ENCODE measurements at regions not wholly inside any gene's neighbourhood (a gene's known extent, or its start where the extent isn't known, plus 50 kb on each side); places are given as distances from the start of the nearest gene placed in this dataset.
"Not testable (repeated sequence)": the region's sequence is repeated elsewhere in the genome, so short reads cannot be mapped to it uniquely, and the experiment has no call there.

DNA sequence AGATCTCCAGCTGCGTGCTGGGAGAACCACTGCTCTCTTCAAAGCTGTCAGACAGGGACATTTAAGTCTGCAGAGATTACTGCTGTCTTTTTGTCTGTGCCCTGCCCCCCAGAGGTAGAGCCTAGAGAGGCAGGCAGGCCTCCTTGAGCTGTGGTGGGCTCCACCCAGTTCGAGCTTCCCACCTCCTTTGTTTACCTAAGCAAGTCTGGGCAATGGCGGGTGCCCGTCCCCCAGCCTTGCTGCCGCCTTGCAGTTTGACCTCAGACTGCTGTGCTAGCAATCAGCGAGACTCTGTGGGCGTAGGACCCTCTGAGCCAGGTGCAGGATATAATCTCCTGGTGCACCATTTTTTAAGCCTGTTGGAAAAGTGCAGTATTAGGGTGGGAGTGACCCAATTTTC is 128.6 kb downstream of the ACTR3 start:
- not testable (repeated sequence) for DNase-seq (ENCODE audit: low spot score)

DNA sequence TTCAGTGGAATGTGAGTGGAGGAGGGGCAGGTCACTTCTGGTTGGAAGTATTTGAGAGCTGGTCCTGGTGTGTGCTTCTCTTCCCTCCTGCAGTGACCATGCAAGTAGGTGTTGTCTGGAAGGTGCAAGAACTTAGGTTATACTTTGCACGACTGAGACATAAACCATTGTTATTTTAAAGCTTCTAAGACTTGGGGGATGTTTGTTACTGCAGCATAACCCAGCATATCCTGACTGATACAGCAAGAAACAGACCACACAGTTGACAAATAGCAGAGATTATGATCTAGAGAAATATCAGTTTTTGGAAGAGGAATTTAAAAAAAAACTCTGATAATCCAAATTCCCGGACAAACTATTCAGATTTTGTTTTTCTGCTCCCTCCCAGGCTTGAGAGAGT is 130.8 kb downstream of the ACTR3 start:
- no peak for DNase-seq (ENCODE audit: low spot score)

GRCh38 chr2:114022360-114023085 is 132.6 kb downstream of the ACTR3 start:
- DNase-seq (ENCODE audit: low spot score) = no peak

DNA sequence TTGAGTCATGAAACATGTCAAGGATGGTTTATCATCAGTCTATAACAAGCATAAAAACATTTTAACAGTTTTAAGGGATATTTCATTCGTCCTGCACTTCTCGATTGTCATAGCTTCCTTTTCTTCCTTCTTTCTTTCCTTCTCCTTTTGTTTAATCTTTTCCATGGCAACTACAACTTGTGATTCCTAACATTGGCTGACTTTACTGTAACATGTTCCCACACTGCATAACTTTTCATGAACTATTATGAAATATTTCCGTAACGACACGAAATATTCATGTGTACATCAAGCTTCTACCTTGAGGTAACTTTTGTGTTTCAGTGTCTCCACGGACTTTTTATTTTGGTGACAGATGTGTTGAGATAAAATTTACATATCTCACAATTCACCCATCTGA is 134.4 kb downstream of the ACTR3 start:
- no peak for DNase-seq (ENCODE audit: low spot score)

- no peak for DNase-seq (ENCODE audit: low spot score)
Observed at GRCh38 chr2:114025030-114025429, 135.1 kb downstream of the ACTR3 start.

- no peak for DNase-seq (ENCODE audit: low spot score)
Observed at GRCh38 chr2:114027437-114027836, 137.5 kb downstream of the ACTR3 start.

GRCh38 chr2:114031605-114032505 is 142.0 kb downstream of the ACTR3 start:
- DNase-seq (ENCODE audit: low spot score) = no peak

- no peak for DNase-seq (ENCODE audit: low spot score)
Observed at GRCh38 chr2:114032705-114033104, 142.8 kb downstream of the ACTR3 start.

GRCh38 chr2:114034742-114035141 is 144.9 kb downstream of the ACTR3 start:
- DNase-seq (ENCODE audit: low spot score) = no peak

- no peak for DNase-seq (ENCODE audit: low spot score)
Observed at GRCh38 chr2:114038710-114039109, 148.8 kb downstream of the ACTR3 start.

- DNase-seq (ENCODE audit: low spot score) = no peak
Observed at GRCh38 chr2:114039677-114040076, 149.8 kb downstream of the ACTR3 start.

DNA sequence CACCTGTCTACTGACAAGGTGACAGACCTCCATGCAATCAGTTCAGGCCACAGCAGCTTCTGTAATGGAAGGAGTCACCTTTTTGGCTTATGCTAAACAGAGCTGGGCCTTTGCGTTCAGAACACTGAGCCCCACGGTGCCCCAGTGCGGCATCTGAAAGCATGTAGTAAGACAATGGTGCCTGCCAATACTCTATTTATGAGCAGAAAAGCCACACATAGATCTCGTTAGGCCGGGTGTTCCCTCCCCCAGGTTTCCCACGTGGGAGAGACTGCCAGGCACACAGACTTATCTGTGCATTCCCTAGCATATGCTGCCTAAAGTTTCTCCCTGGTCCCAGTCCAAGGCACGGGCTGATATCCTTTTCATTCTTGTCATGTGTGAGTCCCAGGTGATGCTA is 150.9 kb downstream of the ACTR3 start:
- no peak for DNase-seq (ENCODE audit: low spot score)

DNA sequence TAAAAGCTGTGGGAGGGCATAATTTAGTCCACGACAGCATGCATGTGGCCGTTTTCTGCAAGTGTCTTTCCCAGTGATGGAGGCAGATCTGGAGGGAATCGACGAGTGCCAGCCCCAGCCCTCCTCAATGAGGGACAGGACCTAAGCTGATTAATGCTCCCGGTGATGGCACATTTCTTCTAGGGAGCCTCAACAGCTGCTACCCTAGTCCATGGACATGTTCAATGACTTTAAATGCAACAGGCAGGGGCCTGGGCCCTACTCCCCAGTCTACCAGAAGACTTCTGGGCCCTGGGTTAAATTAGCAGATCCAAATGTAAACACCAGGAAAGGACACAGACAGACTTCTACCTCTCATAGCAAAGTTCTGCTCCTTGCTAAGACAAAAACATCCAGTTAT is 155.1 kb downstream of the ACTR3 start:
- no peak for DNase-seq (ENCODE audit: low spot score)

GRCh38 chr2:114046373-114046772 is 156.5 kb downstream of the ACTR3 start:
- DNase-seq (ENCODE audit: low spot score) = no peak

- no peak for DNase-seq (ENCODE audit: low spot score)
Observed at GRCh38 chr2:114046866-114047435, 157.1 kb downstream of the ACTR3 start.

- no peak for DNase-seq (ENCODE audit: low spot score)
Observed at GRCh38 chr2:114049280-114049679, 159.4 kb downstream of the ACTR3 start.

- no peak for DNase-seq (ENCODE audit: low spot score)
Observed at GRCh38 chr2:114049826-114050225, 159.9 kb downstream of the ACTR3 start.

- DNase-seq (ENCODE audit: low spot score) = no peak
Observed at GRCh38 chr2:114056294-114057143, 166.6 kb downstream of the ACTR3 start.

DNA sequence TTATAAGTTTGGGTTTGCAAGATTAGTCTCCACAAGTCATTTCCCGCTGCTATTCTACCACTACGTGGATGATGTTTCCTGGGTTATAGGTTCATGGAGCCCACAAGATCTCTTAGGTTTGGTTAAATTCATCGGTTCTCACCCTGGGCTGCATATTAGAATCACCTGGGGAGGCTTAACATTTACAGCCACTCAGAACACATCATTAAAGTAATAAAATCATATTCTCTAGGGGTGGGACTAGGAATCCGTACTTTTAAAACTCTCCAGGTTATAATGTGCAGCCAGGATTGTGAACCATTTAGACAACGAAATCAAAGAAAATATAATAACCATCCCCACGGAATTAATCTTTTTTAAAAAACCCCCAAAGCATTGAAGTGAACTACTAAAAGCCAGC is 167.7 kb downstream of the ACTR3 start:
- DNase-seq (ENCODE audit: low spot score) = no peak

GRCh38 chr2:114061566-114062098 is 171.7 kb downstream of the ACTR3 start:
- no peak for DNase-seq (ENCODE audit: low spot score)

DNA sequence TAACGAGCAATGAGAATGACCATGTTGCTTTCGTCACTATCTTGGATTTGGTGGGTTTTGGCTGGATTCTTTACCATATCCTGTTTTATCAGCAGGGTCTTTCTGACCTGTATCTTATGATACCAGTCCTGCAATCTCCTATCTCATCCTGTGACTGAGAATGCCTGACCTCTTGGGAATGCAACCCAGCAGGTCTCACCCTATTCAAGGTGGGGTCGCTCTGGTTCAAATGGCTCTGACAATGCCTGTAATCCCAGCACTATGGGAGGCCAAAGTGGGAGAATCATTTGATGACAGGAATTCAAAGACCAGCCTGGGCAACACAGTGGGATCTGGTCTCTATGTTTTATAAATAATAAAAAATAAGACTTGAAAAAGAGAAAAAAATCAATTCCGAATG is 173.5 kb downstream of the ACTR3 start:
- DNase-seq (ENCODE audit: low spot score) = no peak

- DNase-seq (ENCODE audit: low spot score) = no peak
Observed at GRCh38 chr2:114065731-114066130, 175.8 kb downstream of the ACTR3 start.
